ENCODE measurements at regions not wholly inside any gene's neighbourhood (a gene's known extent, or its start where the extent isn't known, plus 50 kb on each side); places are given as distances from the start of the nearest gene placed in this dataset.
"Not testable (repeated sequence)": the region's sequence is repeated elsewhere in the genome, so short reads cannot be mapped to it uniquely, and the experiment has no call there.

DNA sequence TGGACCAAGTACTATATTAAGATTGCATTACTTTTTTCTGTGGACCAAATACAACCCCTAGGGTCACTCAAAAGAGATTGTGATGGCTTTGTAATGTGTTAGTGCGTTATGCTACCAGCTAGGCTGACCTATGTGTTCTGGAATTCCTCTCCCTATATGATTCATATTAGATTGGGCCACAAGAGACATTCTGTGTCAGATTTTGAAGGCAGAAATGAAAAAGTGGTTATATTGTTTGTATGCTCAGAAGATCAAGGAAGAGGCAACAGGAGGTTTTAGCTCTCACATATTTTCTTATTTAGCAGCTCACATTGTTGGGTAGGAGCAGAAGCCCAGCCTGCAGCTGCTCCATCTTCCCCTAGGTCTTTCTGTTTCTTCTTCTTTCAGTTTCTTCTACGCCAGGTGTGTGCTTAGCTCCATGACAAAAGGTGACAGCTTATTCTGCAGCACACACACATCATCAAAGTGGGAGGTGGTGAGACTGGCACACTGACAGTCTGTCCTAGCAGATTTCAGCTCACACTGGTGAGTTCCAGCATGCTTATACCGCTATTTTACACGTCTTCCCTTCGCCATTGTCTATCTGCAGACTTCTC, 156.8 kb upstream of the UBE2E3 start:
- peak; percentile 61 for ATAC-seq
- Histone ChIP-seq H2AFZ (ENCODE audit: low read length) (no peak overlapping the region), H3F3A (ENCODE audit: low read length, unreplicated experiment) (no peaks in the 10 kb centered on the region), H3K36me3 (ENCODE audit: low read depth, low read length) (no peaks in the 10 kb centered on the region), H3K9me2 (replicated peaks; ENCODE audit: low read length) (no peaks in the 10 kb centered on the region), H3K4me1 (ENCODE audit: insufficient read depth, low read length) (peaks cover 10% of the 10 kb centered on the region), H3K4me2 (ENCODE audit: low read length) (no peak overlapping the region; the same call in 1 of the 2 replicates), H3K27me3 (ENCODE audit: low read length) (no peaks in the 10 kb centered on the region), H3K9me3 (ENCODE audit: low read length) (no peaks in the 10 kb centered on the region), H3K79me2 (ENCODE audit: low read length) (no peaks in the 10 kb centered on the region), H3K27ac (ENCODE audit: low read length) (no peak overlapping the region), H3K4me3 (ENCODE audit: low read length) (no peak overlapping the region), H4K20me1 (ENCODE audit: low read length) (no peaks in the 10 kb centered on the region), H3K9ac (ENCODE audit: low read length) (no peak overlapping the region)
- DNase-seq = peak; percentile 55
- ChIA-PET CTCF (no interaction called here), POLR2A (ENCODE audit: unreplicated experiment) (no interaction called here)
- BruUV-seq (replicated peaks) = no TSS peak
- intact Hi-C loops (cut with micrococcal nuclease) = no loop called here
- TF ChIP-seq, protein P1, sequence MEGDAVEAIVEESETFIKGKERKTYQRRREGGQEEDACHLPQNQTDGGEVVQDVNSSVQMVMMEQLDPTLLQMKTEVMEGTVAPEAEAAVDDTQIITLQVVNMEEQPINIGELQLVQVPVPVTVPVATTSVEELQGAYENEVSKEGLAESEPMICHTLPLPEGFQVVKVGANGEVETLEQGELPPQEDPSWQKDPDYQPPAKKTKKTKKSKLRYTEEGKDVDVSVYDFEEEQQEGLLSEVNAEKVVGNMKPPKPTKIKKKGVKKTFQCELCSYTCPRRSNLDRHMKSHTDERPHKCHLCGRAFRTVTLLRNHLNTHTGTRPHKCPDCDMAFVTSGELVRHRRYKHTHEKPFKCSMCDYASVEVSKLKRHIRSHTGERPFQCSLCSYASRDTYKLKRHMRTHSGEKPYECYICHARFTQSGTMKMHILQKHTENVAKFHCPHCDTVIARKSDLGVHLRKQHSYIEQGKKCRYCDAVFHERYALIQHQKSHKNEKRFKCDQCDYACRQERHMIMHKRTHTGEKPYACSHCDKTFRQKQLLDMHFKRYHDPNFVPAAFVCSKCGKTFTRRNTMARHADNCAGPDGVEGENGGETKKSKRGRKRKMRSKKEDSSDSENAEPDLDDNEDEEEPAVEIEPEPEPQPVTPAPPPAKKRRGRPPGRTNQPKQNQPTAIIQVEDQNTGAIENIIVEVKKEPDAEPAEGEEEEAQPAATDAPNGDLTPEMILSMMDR (conservative IDR thresholded peaks at IDR 0.05; ENCODE audit: low read depth, low read length) = no peak
- TF ChIP-seq EZH2 (IDR thresholded peaks at IDR 0.05; ENCODE audit: low read length, unreplicated experiment) (no peak), EZH2phosphoT487 (IDR thresholded peaks at IDR 0.05; ENCODE audit: borderline replicate concordance, low read length) (no peak)

DNA sequence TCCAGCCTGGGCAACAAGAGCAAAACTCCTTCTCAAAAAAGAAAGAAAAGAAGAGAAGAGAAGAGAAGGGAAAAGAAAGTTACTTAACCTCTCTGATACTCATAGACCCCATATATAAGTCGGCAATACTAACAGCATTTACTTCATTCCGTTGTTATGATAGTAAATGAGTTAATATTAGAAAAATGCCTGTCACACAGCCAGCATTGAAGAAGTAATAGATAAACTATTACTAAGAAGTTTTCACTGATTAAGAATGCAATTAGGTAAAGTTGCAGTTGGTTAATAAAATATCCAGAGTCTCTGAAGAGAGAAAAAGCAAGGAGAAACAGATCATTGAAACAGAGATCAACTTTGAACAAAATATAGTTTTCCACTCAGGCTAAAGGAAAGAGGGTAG, 161.3 kb upstream of the UBE2E3 start:
- no peaks in the 10 kb centered on the region for H3K27me3 ChIP-seq (ENCODE audit: low read length)
- no peaks in the 10 kb centered on the region for H4K20me1 ChIP-seq (ENCODE audit: low read length)
- intact Hi-C loops (cut with micrococcal nuclease) = no loop called here
- no peaks in the 10 kb centered on the region for H3K79me2 ChIP-seq (ENCODE audit: low read length)
- CTCF ChIA-PET = no interaction called here
- H3K4me2 ChIP-seq (ENCODE audit: low read length) = no peak overlapping the region
- no peak overlapping the region for H3K4me3 ChIP-seq (ENCODE audit: low read length)
- H3F3A ChIP-seq (ENCODE audit: low read length, unreplicated experiment) = no peaks in the 10 kb centered on the region
- no peak for TF ChIP-seq EZH2 (IDR thresholded peaks at IDR 0.05; ENCODE audit: low read length, unreplicated experiment)
- no TSS peak for BruUV-seq (replicated peaks)
- POLR2A ChIA-PET (ENCODE audit: unreplicated experiment) = no interaction called here
- no peaks in the 10 kb centered on the region for H3K36me3 ChIP-seq (ENCODE audit: low read depth, low read length)
- ATAC-seq (no peak), DNase-seq (no peak)
- no peaks in the 10 kb centered on the region for H3K9me2 ChIP-seq (replicated peaks; ENCODE audit: low read length)
- no peak overlapping the region for H2AFZ ChIP-seq (ENCODE audit: low read length)
- no peak overlapping the region for H3K27ac ChIP-seq (ENCODE audit: low read length)
- H3K9me3 ChIP-seq (ENCODE audit: low read length) = no peaks in the 10 kb centered on the region
- H3K4me1 ChIP-seq (ENCODE audit: insufficient read depth, low read length) = peaks cover 8% of the 10 kb centered on the region
- H3K9ac ChIP-seq (ENCODE audit: low read length) = no peak overlapping the region

DNA sequence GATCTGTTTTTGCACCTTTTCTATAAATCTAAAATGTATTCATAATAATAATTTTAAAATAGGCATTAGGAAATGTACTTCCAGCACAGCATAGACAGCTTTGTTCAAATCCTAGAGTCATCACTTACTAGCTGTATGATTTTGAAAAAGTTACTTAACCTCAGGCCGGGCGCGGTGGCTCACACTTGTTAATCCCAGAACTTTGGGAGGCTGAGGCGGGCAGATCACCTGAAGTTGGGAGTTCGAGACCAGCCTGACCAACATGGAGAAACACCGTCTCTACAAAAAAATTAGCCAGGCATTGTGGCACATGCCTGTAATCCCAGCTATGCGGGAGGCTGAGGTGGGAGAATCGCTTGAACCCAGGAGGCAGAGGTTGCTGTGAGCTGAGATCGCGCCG, 161.7 kb upstream of the UBE2E3 start:
- CTCF ChIA-PET; H3K27ac ChIP-seq (ENCODE audit: low read length); H3K9me2 ChIP-seq (replicated peaks; ENCODE audit: low read length); H3K79me2 ChIP-seq (ENCODE audit: low read length); H2AFZ ChIP-seq (ENCODE audit: low read length); intact Hi-C loops (cut with micrococcal nuclease); H3K27me3 ChIP-seq (ENCODE audit: low read length); POLR2A ChIA-PET (ENCODE audit: unreplicated experiment); BruUV-seq (replicated peaks); H3K9ac ChIP-seq (ENCODE audit: low read length); H3K9me3 ChIP-seq (ENCODE audit: low read length); H4K20me1 ChIP-seq (ENCODE audit: low read length); H3K4me1 ChIP-seq (ENCODE audit: insufficient read depth, low read length); H3K4me2 ChIP-seq (ENCODE audit: low read length); H3K36me3 ChIP-seq (ENCODE audit: low read depth, low read length); DNase-seq; H3K4me3 ChIP-seq (ENCODE audit: low read length); ATAC-seq; H3F3A ChIP-seq (ENCODE audit: low read length, unreplicated experiment): not testable (repeated sequence)

DNA sequence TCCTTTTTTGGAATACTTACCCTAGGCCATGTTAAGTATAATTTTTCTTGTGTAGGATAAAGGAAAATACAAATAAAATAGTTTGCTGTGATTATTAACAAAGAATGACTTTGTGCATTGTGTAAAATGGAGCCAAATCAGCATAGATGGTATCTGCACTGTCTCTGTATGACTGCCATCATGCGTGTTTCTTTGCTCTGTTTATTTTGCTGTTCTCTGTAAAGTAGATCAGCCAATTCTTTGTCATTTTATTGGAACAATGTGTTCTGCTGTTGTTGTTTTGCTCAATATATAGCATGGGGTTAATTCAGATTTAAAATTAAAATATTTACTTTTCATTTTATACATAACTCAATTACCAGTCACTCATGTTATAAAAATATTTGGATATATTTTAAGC, 181.3 kb upstream of the UBE2E3 start:
- H3K9me2 ChIP-seq (replicated peaks; ENCODE audit: low read length) = no peaks in the 10 kb centered on the region
- intact Hi-C loops (cut with micrococcal nuclease) = no loop called here
- no peaks in the 10 kb centered on the region for H3F3A ChIP-seq (ENCODE audit: low read length, unreplicated experiment)
- CTCF ChIA-PET = no interaction called here
- H3K27me3 ChIP-seq (ENCODE audit: low read length) = no peaks in the 10 kb centered on the region
- no peak overlapping the region for H3K9ac ChIP-seq (ENCODE audit: low read length)
- H2AFZ ChIP-seq (ENCODE audit: low read length) = no peak overlapping the region
- ATAC-seq (no peak), DNase-seq (no peak)
- H4K20me1 ChIP-seq (ENCODE audit: low read length) = no peaks in the 10 kb centered on the region
- H3K79me2 ChIP-seq (ENCODE audit: low read length) = no peaks in the 10 kb centered on the region
- H3K9me3 ChIP-seq (ENCODE audit: low read length) = no peaks in the 10 kb centered on the region
- H3K36me3 ChIP-seq (ENCODE audit: low read depth, low read length) = no peaks in the 10 kb centered on the region
- no TSS peak for BruUV-seq (replicated peaks)
- TF ChIP-seq, protein P1 (conservative IDR thresholded peaks at IDR 0.05; ENCODE audit: low read depth, low read length) = no peak
- TF ChIP-seq EZH2phosphoT487 (IDR thresholded peaks at IDR 0.05; ENCODE audit: borderline replicate concordance, low read length) (no peak), EZH2 (IDR thresholded peaks at IDR 0.05; ENCODE audit: low read length, unreplicated experiment) (no peak)
- H3K4me1 ChIP-seq (ENCODE audit: insufficient read depth, low read length) = no peaks in the 10 kb centered on the region
- POLR2A ChIA-PET (ENCODE audit: unreplicated experiment) = no interaction called here
- no peak overlapping the region for H3K27ac ChIP-seq (ENCODE audit: low read length)
- no peak overlapping the region for H3K4me3 ChIP-seq (ENCODE audit: low read length)
- H3K4me2 ChIP-seq (ENCODE audit: low read length) = no peak overlapping the region
